Erythroblast (primary cell): ENCODE measurements at regions not wholly inside any gene's neighbourhood (a gene's known extent, or its start where the extent isn't known, plus 50 kb on each side); places are given as distances from the start of the nearest gene placed in this dataset.

Experiments used
- GATA1 ChIP-seq: IDR thresholded peaks from 2 replicates; pipeline ENCODE4 v1.6.1; 2011; ENCODE audit warnings: low read depth, mild to moderate bottlenecking, control low read depth, low read length, moderate library complexity
- POLR2A ChIP-seq: IDR thresholded peaks from 2 replicates; pipeline ENCODE4 v1.6.1; 2011; ENCODE audit warnings: mild to moderate bottlenecking, low read length

GRCh38 chr4:42306221-42307109 lies 90.8 kb upstream of the SHISA3 start:
- TF ChIP-seq GATA1, result no peak
- no peak for TF ChIP-seq POLR2A
